ENCODE measurements at regions not wholly inside any gene's neighbourhood (a gene's known extent, or its start where the extent isn't known, plus 50 kb on each side); places are given as distances from the start of the nearest gene placed in this dataset.
"Not testable (repeated sequence)": the region's sequence is repeated elsewhere in the genome, so short reads cannot be mapped to it uniquely, and the experiment has no call there.

DNA sequence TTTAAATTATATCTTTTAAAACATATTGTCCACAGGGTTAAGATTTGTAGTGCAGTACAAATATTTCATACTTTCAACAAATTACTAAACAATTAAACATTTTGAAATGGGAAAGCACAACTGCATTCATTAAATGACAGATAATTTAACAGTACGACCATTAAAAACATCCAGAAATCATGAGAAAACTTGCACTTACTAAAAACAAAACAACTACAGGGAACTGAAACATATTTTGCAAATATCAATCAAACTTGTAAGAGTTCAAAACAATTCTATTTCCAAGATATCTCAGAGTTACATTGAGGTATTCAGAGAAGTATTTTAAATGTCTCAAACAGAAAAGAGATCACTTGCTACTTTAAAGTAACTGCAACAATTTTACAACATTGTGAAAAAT lies 478.5 kb upstream of the PCDH10 start:
- DNase-seq, result no peak

DNA sequence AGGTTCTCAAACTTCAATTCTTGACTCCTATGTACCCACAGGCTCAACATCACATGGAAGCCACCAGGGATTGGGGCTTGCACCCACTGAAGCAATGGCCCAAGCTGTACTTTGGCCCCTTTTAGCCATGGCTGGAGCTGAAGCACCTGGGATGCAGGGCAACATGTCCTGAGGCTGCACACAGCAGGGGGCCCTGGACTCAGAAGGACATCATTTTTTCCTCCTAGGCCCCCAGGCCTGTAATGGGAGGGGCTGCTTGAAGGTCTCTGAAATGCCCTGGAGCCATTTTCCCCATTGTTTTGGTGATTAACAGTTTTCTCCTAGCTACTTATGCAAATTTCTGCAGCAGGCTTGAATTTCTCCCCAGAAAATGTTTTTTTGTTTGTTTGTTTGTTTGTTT lies 465.1 kb upstream of the PCDH10 start:
- DNase-seq, result no peak

DNA sequence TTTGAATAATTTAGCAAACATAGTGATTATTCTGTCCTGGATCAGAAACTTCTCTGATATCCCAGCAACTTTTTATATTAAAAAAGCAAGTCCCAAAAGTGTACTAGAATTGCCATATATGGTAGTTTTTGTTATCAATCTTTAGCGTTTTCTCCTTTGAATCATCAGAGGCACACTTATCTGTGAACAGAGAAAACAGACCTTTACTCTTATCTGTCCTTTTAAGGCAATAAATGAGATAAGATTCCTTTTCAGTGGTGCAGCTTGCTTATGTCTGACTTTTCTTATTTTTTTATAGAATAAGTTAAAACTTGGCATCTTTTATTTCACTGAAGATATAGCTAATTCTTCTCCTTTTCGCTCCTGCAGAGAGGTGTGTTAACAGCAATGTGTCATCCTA lies 458.1 kb upstream of the PCDH10 start:
- no peak for DNase-seq

DNA sequence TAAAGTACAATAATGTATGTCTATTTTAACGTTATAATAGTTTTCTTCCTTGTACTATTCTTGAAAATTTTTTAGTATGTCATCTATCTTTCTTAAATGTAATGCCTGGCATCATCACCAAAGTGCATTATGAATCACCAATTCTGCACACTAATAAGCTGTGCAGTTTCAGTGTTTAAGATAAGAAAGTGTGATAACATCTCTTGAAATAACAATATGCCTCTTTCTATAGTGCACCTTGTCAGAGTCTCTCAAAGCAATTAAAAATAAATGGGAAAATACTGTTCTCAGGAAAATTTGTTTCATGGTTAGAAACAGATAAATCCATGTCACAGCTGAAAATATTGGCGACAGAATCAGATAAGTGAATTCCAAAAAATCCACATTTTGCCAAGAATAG lies 457.4 kb upstream of the PCDH10 start:
- DNase-seq, result no peak

DNA sequence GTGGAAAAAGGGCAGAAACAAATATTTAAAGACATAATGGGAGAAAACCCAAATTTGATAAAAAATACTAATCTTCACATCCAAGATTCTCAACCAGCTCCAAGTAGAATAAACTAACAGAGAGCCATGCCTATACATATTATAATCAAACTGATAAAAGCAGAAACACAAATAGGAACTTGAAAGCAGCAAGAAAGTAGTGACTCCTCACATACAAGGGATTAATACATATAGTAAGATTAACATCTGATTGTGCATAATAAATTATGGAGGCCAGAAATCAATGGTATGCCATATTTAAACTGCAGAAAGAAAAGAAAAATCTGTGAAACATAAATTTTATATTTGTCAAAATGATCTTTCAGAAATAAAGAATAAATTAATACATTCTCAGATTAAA lies 454.3 kb upstream of the PCDH10 start:
- no peak for DNase-seq

DNA sequence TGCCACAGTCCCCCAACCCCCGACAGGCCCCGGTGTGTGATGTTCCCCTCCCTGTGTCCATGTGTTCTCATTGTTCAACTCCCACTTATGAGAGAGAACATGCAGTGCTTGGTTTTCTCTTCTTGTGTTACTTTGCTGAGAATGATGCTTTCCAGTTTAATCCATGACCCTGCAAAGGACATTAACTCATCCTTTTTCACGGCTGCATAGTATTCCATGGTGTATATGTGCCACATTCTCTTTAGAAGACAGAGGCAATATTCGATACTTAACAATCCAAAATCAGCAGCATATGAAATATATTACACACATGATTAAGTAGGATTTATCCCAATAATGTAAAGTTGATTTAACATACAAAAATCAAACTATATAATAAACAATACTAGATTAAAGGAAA lies 451.6 kb upstream of the PCDH10 start:
- DNase-seq, result not testable (repeated sequence)

DNA sequence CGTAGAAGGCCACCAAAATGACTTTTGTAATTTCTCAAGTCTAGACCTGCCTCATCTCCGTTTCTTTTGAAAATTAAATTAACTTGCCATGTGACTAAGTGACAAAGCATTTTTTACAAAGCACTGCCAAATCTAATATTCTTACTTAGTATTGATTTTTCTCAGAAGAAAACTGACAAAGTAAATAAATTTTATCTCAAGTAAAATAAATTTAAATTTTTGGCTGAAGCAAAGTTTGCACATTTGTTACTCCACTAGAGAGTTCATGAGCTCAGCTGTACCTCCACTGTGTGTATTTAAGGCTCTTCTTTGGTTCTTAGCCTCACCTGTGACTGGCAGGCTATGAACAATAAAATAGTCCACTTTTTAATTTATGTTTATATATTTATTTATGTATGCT lies 441.1 kb upstream of the PCDH10 start:
- no peak for DNase-seq

DNA sequence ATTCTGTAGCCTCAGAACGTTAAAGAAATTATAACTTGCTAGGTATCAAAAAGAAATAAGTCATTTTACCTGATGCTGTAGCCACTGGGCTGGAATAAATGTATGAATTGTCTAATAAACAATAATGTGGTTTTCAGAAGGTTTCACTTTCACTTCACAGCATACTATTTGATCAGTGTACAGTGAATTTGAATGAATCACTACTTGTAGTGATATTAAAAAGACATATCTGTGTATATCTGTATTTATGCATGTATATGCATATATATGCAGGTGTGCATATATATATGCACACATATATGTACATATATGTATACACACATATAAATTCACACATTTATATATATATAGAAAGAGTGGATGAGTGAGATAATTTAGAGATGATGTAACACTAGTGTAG lies 440.0 kb upstream of the PCDH10 start:
- DNase-seq, result no peak

DNA sequence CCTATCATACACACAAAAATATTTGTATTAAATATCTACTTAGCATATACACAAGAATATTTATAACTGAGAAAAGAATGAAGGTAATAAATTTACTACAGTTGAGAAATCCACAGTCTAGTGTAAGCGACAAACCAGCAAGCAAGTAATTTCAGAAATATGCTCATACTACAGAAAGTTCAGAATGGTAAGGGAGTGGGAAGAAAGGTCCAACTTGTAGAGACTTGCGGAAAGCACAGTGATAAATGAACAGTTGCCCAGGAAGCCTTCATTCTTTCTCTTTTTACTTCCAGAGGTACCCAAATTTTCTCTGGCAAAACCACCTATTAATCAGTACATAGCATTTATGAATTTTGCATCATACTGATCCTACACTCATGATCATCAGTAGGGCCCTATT lies 438.1 kb upstream of the PCDH10 start:
- DNase-seq, result no peak

DNA sequence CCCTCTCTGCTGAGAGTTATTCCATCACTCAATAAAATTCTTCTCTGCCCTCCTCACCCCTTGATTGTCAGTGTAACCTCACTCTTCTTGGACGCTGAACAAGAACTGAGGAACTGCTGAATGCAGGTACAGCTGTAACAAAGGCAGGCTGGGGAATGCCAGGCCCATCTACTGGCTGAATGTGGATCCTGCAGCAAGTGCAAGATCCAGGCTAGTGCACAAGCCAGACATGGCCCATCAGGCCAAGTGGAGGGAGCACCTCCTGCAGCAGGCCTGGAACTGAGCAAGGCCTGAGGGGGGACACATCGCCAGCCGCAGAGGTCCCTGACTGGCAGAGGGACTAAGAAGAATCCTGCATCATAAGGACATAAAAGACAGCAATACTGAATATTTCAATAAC lies 411.8 kb upstream of the PCDH10 start:
- no peak for DNase-seq

DNA sequence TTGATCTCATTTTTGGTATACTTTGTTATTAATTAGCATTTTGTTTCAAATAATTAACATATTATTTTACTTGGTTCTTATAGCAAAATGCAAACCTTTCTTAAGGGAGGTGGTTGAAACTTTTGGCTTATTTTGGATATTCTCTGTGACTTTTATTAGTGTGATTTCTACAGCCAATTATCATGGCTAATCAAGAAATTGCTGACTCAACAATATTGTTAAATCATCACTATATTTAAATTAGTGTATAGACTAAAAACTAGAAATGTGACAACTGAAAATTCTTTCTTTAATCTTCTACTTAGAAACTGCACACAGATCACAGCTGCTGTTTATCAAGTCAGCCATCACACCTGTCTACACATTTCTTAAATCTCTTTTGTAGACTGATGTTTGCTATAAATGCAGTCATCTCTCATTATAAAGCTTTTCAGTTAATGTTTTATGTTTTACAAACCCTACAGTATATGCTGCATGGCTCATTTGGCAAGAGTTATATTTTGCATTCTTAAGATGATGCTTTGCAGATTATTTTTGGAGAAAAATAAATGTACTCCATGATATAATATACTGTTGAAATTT lies 389.8 kb upstream of the PCDH10 start:
- no peak for DNase-seq

DNA sequence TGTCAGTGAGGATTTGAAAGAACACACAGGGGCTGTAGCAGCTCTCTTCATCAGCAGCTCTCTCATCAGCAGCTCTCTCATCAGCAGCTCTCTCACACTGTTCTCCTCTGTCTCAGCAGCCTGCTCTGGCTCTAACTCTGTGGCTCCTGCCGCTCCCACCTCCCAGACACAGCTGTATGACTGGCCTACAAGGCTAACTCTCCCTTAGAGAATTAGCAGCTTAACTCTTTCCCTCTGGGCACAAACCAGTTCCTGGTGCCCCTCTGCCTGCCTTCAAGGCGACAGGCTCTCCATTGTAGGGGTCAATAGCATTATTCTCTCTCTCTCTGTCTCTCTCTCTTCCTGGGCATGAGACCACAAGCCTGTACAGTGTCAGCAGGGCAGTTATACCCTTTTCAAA lies 385.6 kb upstream of the PCDH10 start:
- no peak for DNase-seq

DNA sequence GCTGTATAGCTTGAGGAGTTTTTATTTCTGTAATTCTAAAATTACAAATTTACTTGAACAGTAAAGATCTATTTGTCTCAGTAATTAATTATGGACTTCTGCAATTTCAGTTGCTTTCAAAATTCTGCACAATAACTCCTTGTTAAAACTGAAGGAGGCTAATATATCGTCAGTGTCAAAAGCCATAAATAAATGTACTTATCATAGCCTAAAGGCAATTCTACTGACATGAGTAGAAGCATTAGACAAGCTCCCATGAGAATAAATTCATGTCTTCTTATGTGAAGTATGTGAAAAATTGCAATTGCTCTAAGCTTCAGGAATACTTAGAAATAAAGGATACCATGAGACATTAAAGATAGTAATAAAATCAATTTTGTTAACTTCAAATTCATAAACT lies 381.2 kb upstream of the PCDH10 start:
- no peak for DNase-seq

DNA sequence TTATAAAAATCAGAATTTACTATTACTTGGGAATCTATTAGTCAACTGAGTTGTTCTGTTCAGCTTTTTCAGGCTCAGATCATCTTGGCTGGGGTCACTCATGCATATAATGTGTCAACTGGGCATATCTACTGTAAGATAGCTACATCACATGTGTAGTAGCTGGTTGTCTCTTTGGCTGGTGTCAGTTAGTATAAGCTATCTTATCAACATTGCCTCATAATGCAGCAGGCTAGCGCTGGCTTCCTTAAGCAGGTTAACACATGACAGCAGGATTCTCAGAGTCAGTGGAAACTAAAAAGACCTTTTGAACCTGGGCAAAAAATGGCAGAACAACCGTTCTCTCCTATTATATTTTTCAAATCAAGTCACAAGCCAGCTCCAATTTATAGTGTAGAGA lies 378.3 kb upstream of the PCDH10 start:
- no peak for DNase-seq

DNA sequence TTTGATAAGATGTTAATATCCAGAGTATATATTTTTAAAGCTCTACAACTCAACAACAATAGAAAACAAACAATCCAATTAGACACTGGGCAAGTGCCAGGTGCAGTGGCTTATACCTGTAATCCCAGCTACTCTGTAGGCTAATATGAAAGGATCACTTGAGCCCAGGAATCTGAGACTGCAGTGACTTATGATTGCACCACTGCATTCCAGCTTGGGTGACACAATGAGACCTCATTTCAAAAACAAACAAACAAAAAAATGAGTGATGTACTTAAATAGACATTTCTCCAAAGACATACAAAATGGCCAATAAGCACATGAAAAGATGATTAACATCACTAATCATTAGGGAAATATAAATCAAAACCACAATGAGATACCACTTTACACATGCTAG lies 356.8 kb upstream of the PCDH10 start:
- DNase-seq, result no peak

DNA sequence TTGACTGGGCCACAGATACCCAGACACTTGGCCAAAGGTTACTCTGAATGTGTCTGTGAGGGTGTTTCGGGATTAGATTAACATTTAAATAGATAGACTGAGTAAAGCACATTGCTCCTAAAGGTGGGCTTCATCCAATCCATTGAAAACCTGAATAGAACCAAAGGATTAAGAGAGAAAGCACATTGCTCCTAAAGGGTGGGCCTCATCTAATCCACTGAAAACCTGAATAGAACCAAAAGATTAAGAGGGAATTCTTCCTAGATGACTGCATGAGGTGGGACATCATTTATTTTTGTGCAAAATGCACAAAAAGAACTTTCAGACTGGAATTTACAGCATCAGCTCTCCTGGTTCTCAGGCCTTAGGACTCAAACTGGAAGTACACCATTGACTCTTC lies 351.2 kb upstream of the PCDH10 start:
- no peak for DNase-seq

DNA sequence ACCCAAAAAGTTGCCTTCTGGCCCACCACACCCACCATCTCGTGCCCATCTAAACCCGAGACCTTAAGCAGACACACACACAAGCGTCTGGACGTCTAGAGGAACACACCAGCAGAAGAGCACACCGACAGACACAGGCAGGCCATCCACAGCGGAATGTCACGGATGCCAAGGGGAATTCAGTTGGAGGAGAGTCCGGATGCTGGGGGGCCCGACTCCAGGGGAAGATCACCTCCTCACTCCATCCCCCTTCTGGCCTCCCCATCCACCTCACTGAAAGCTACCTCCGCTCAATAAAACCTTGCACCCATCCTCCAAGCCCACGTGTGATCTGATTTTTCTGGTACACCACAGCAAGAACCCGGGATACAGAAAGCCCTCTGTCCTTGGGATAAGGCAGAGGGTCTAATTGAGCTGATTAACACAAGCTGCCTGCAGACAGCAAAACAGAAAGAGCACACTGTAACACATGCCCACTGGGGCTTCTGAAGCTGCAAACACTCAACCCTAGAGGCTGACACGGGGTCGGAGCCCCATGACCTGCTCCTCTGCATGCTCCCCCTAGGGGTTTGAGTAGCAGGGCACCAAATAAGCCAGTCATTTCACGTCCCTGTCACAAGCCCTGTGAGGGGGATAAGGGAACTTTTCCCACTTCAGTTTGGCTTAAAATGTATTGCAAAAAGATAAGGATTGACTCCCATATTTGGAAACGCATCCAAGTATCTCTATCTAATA lies 339.6 kb upstream of the PCDH10 start:
- DNase-seq, result no peak

DNA sequence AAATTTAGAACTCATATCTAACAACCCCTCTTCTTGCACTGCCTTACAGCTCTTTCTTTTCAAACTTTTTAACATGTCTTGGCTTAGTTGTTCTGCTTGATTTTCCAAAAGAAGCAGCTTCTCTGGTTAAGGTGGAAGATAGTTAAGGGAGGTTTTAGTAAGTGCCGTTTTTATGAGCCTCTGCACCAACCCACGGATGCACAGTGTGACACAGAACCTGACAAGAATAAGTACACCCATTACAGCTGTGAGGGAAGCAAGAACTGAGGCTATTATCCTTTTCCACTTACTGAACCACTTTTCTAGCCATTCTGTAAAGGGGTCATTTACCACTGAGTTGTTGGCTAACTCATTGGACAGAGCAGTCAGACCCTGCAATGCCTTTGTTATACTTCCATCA lies 336.0 kb upstream of the PCDH10 start:
- not testable (repeated sequence) for DNase-seq

DNA sequence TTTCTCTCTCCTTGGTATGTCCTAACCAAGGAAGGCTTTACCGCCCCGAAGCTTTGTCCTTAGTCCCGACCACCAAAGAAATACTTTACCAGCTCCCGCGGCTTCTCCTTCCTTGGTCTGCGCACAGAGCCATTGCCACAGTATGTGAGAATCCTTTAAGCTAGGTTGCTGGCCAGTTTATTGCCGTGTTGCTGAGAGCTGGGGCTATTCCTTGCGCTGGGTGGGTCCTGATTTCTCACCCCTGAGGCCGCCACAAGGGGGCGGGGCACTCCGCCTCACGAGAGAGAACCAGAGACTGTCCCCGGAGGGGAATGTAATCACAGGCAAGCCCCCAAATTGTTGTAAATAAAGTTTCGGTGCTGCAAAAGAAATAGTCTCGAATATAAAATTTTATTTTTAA lies 331.0 kb upstream of the PCDH10 start:
- no peak for DNase-seq

DNA sequence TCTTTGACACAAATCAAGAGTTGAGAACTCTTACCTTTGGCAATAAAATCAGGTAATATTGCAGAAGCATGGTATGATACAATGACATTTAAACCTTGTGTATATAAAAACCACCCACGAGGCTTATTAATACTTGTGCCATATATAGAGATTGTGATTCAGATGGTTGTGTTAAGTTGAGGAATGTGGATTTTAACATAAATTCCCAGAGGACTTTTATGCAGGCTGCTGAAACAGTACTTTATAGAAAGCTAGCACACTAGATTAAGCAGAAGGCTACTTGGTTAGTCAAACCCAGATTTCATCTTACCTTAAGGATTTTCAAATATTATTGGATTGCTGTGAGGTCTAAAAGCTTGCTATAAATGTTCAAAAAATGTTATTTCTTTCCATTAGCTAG lies 325.7 kb upstream of the PCDH10 start:
- no peak for DNase-seq

DNA sequence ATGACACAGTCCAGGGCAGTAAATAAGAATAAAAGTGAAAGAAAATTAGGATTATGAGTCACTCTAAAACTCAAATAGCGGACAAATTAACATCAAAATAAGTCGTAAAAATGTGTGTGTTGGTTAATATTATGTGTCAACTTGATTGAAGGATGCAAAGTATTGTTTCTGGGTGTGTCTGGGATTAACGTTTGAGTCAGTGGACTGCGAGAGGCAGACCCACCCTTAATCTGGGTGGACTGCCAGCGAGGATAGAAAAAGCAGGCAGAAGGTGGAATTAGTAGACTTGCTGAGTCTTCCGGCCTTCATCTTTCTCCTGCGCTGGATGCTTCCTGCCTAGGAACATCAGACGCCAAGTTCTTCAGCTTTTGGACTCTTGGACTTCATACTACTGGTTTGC lies 324.3 kb upstream of the PCDH10 start:
- DNase-seq, result no peak

DNA sequence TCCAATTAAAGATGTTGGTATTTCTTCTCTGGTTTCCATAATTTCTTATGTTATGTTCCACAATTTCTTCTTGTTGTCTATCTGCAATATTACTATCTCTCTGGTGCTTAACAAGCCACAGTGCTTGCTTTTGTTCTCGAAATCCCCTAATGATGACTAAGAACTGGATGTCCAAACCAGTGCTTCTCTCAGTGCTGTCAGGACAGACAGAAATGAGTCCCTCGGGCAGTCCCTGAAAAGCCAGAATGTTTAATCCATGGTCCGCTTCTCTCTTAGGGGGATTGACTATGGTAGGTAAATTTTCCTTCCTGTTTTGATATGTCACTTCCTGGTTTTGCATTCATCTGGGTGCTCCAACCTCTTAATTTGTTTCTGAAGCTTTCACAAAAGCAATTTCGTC lies 321.6 kb upstream of the PCDH10 start:
- no peak for DNase-seq

DNA sequence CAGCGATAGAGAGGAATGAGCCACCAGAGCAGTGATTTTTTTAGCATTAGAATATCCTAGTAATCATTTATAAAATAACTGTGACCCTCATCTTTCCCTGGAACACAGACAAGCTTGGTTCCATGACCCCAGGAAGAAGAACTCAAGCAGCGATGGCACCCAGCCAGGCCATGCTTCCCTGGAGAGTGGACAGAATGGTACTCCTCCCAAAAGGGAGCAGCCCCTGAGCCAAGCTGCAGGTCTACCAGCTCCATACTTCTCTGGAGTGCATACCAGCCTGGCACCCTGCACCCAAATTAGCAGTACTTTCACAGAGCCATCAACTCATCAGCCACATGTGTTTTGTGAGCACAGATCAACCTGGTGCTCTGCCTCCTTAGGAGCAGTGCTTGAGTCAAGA lies 310.9 kb upstream of the PCDH10 start:
- no peak for DNase-seq

DNA sequence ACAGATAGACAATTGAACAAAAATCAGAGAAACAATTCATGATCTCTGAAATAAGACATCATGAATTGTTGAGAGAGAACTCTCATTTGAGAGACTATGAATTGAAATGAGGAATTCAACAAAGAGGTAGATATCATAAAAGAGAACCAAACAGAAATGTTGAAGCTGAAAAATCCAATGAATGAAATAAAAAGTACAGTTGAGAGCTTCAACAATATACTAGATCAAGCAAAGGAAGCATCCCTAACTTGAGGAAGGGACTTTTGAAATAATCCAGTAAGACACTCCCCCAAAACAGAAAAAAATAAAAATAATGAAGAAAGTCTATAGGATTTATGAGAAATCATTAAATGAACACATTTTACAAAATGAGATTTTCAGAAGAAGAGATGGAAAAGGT lies 310.0 kb upstream of the PCDH10 start:
- DNase-seq, result no peak

Measured in right lung (tissue), 2 donors.